Panc1 (cell line): ENCODE measurements at regions not wholly inside any gene's neighbourhood (a gene's known extent, or its start where the extent isn't known, plus 50 kb on each side); places are given as distances from the start of the nearest gene placed in this dataset.

ENCODE experiments used
- ATAC-seq: fragments of 200-7000 bp; cut with Tn5 transposase; 2 replicates; pipeline ENCODE4 v1.9.1; 2020; ENCODE audit warnings: mild to moderate bottlenecking, moderate library complexity
- BruUV-seq: library from RNA; stranded (reverse); fragments of 400-500 nt; replicated peaks from 2 replicates; lab custom pipeline; 2021; lab: Mats Ljungman, UMichigan
- CTCF ChIA-PET: fragments of 300-600 bp; sonication (Branson Sonifier 250); formaldehyde crosslinking; loops from one replicate; lab custom pipeline; 2022; ENCODE audit warnings: antibody characterized with exemption; lab: Charles Lee
- POLR2A ChIA-PET: fragments of 300-600 bp; sonication (Branson Sonifier 250); formaldehyde crosslinking; loops from one replicate; lab custom pipeline; 2022; ENCODE audit warnings: antibody characterized with exemption; lab: Charles Lee
- DNase-seq: peaks from one replicate; pipeline ENCODE4 v3.0.0-alpha.2; 2010; ENCODE audit warnings: low read depth, low spot score
- H3K27ac ChIP-seq: 2 replicates; pipeline ENCODE4 v1.5.1; 2011; ENCODE audit warnings: mild to moderate bottlenecking, low read length, inconsistent platforms
- H3K27me3 ChIP-seq: fragments of 200-500 bp; sonication (Bioruptor generic); 2 replicates; pipeline ENCODE4 v1.6.0; 2014; ENCODE audit warnings: low read length, inconsistent platforms; ENCODE audit not compliant: control insufficient read depth, insufficient read depth
- H3K36me3 ChIP-seq: fragments of 200-500 bp; sonication (Bioruptor generic); 2 replicates; pipeline ENCODE4 v1.5.1; 2014; ENCODE audit warnings: inconsistent platforms, mild to moderate bottlenecking, low read length, moderate library complexity; ENCODE audit not compliant: control insufficient read depth, insufficient read depth
- H3K4me1 ChIP-seq: 2 replicates; pipeline ENCODE4 v1.5.1; 2011; ENCODE audit warnings: inconsistent platforms, mild to moderate bottlenecking, low read length, moderate library complexity; ENCODE audit not compliant: control insufficient read depth, insufficient read depth
- H3K4me3 ChIP-seq, 2 experiments: 2 replicates each; pipeline ENCODE4 v1.5.1; 2011 to 2012; ENCODE audit warnings: low read depth in 2 of 2, low read length in 2 of 2, mild to moderate bottlenecking in 2 of 2, inconsistent platforms in 1 of 2, moderate library complexity in 1 of 2
- H3K9me3 ChIP-seq: fragments of 200-500 bp; sonication (Bioruptor generic); 2 replicates; pipeline ENCODE4 v1.5.1; 2014; ENCODE audit warnings: low read depth, mild to moderate bottlenecking, inconsistent platforms, low read length, moderate library complexity; ENCODE audit not compliant: control insufficient read depth, insufficient read depth
- CTCF ChIP-seq: fragments of 450-650 bp; IDR thresholded peaks from 2 replicates; pipeline ENCODE4 v1.5.1; 2017; ENCODE audit warnings: mild to moderate bottlenecking
- POLR2AphosphoS5 ChIP-seq: IDR thresholded peaks from 2 replicates; pipeline ENCODE4 v1.6.1; 2012; ENCODE audit warnings: mild to moderate bottlenecking, low read depth, low read length, moderate library complexity
- REST ChIP-seq, 2 experiments: IDR thresholded peaks; 2 replicates each; pipeline ENCODE4 v1.6.1; 2011 to 2012; ENCODE audit warnings: low read depth in 2 of 2, control low read depth in 1 of 2, low read length in 1 of 2, mild to moderate bottlenecking in 1 of 2, moderate library complexity in 1 of 2; ENCODE audit not compliant: insufficient read depth in 1 of 2
- SIN3A ChIP-seq: IDR thresholded peaks from 2 replicates; pipeline ENCODE4 v1.6.1; 2012; ENCODE audit warnings: low read depth, mild to moderate bottlenecking, low read length, moderate library complexity, borderline replicate concordance; ENCODE audit not compliant: insufficient read depth
- TCF7L2 ChIP-seq: IDR thresholded peaks from 2 replicates; pipeline ENCODE4 v1.6.1; 2011; ENCODE audit warnings: mild to moderate bottlenecking, low read depth, low read length, inconsistent platforms
- in situ Hi-C: cut with HindIII; loops from 2 replicates; pipeline ENCODE4 v1.10.0; 2016; ENCODE audit warnings: low sequenced_read_pairs, low pct_unique_long_range_greater_than_20kb
- intact Hi-C: fragments of 100-400 bp; cut with micrococcal nuclease; formaldehyde crosslinking; loops from one replicate; pipeline ENCODE4 v1.10.0; 2022; ENCODE audit not compliant: unreplicated experiment

GRCh38 chr13:78028960-78029359, 110.3 kb upstream of the EDNRB start:
- intact Hi-C loops, result no loop called here
- Histone ChIP-seq H3K27ac (no peak overlapping the region), H3K4me3 (no peak overlapping the region), H3K27me3 (no peaks in the 10 kb centered on the region), H3K36me3 (no peaks in the 10 kb centered on the region), H3K9me3 (no peaks in the 10 kb centered on the region), H3K4me1 (no peaks in the 10 kb centered on the region)
- ChIA-PET CTCF (no interaction called here), POLR2A (no interaction called here)
- DNase-seq (no peak), ATAC-seq (no peak)
- in situ Hi-C loops, result no loop called here
- TF ChIP-seq CTCF (no peak), TCF7L2 (no peak), SIN3A (no peak), REST (IDR thresholded peaks at IDR 0.05; ENCODE audit: insufficient read depth in 1 of 2, low read depth in 2 of 2, low read length in 1 of 2) (no peak), POLR2AphosphoS5 (no peak)
- BruUV-seq, result no TSS peak

DNA sequence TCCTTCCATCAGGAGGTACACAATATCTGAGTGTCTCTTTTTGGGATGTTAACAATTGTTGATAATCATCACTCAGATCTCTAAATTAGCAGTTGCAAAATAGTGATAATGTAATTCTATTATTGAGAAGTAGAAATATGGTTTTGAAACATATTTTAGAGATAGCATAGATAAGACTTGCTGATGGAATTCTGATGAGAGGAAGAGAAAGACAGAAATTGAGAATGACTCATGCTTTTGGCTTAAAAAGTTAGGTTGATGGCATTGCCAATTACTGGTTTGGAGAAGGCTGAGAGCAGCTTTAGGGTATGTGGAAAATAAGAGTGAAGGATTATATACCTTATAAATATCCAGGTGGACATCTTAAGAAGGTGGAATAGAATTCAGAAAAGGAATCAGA, 106.4 kb upstream of the EDNRB start:
- DNase-seq, result no peak
- TF ChIP-seq POLR2AphosphoS5, result no peak
- TF ChIP-seq SIN3A, result no peak
- no peak for TF ChIP-seq REST (IDR thresholded peaks at IDR 0.05; ENCODE audit: insufficient read depth in 1 of 2, low read depth in 2 of 2, low read length in 1 of 2)
- no peak for TF ChIP-seq TCF7L2
- no peak for TF ChIP-seq CTCF
- Histone ChIP-seq H3K4me1 (no peaks in the 10 kb centered on the region), H3K36me3 (no peaks in the 10 kb centered on the region), H3K27me3 (no peaks in the 10 kb centered on the region), H3K9me3 (no peaks in the 10 kb centered on the region), H3K4me3 (no peak overlapping the region), H3K27ac (no peak overlapping the region)
- in situ Hi-C loops (no loop called here), intact Hi-C loops (no loop called here)
- POLR2A ChIA-PET, result no interaction called here
- no TSS peak for BruUV-seq
- no peak for ATAC-seq
- CTCF ChIA-PET, result no interaction called here
